CD4-positive, alpha-beta T cell treated with Interleukin-21 for 1 hour (primary cell): ENCODE measurements at regions not wholly inside any gene's neighbourhood (a gene's known extent, or its start where the extent isn't known, plus 50 kb on each side); places are given as distances from the start of the nearest gene placed in this dataset.
"Not testable (repeated sequence)": the region's sequence is repeated elsewhere in the genome, so short reads cannot be mapped to it uniquely, and the experiment has no call there.

Experiments used
- DNase-seq: peaks from one replicate; pipeline ENCODE4 v3.0.0-alpha.2; 2020

GRCh38 chr9:129453734-129454133, 167.2 kb downstream of the C9orf50 start:
- no peak for DNase-seq

GRCh38 chr9:129451669-129452068, 169.2 kb downstream of the C9orf50 start:
- DNase-seq = no peak

DNA sequence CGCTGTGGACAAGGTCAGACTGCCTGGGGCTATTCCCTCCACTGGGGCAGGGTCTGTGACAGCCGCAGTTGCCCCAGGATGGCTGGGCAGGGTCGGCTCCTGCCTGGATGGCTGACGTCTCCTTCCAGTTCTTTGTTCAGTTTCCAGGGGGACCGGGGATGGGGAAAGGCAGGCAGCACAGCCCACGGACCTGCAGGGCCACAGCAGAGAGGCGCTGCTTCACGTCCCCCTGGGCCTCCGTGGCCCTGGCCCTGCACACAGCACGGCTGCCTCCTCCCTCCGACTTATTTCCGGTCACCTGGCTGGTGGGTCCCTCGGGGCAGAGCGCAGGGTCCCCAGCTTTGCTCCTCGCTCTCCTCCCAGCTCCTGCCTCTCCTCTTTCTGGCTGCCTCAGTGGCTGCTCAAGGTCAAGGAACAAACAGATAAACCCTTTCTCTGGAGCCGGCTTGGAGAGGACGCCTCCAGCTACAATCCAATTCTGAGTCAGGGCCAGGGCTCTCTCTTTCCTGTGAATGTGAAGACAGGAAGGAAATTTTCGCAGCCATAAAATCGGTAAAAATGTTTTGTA, 169.7 kb downstream of the C9orf50 start:
- no peak for DNase-seq

- DNase-seq = no peak
Observed at GRCh38 chr9:129449066-129449465, 171.8 kb downstream of the C9orf50 start.

GRCh38 chr9:129446828-129447550, 173.9 kb downstream of the C9orf50 start:
- no peak for DNase-seq

DNA sequence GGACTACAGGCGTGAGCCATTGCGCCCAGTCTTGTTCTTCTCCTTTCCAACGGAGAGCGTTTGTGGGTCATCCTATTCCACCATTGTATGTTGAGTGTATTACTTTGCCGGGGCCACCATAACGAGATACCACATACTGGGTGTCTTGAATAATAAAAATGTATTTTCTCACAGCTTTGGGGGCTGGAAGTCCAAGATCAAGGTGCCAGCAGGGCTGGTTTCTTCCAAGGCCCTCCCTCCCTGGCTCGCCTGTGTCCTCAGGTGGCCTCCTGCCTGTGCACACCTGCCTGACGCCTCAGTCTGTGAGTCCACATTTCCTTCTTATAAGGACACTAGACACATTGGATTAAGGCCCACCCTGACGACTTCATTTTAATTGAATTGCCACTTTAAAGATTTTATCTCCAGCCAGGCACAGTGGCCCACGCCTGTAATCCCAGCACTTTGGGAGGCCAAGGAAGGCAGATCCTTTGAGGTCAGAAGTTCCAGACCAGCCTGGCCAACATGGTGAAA, 175.1 kb downstream of the C9orf50 start:
- DNase-seq = no peak

- DNase-seq = not testable (repeated sequence)
Observed at GRCh38 chr9:129443515-129444164, 177.3 kb downstream of the C9orf50 start.

DNA sequence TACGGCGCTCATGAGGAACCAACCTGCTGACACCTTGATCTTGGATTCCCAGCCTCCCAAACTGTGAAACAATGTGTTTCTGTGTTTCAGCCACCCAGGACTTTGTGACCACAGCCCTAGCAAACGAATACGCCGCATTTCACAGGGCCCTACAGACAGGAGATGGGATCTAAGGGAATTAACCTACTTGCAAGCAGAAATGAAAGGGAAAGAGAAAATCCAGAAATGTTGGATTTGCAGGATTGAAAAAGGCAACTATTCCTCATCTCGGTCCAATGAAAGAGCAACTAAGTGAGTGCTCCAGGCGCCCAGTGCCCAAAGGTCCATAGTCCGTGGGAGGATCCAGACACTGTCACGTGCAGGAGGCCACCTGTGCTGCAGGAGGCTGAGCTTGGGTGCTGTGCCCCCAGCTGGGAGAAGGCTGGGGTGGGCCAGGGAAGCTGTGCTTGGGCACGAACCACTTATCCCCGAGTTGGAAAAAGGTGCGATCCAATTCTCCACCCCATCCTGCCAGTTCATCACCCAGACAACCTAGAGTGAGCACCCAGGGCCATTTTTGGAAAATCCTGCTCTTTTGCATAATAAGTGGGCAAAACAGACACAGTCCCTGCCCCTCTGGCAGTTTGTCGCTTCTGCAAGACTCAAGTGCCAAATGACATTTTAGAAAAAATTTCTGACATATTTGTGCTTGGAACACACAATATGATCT, 177.9 kb downstream of the C9orf50 start:
- DNase-seq = no peak

- no peak for DNase-seq
Observed at GRCh38 chr9:129441852-129442251, 179.0 kb downstream of the C9orf50 start.

- DNase-seq = no peak
Observed at GRCh38 chr9:129440435-129441186, 180.3 kb downstream of the C9orf50 start.

- DNase-seq = no peak
Observed at GRCh38 chr9:129439242-129439641, 181.7 kb downstream of the C9orf50 start.

DNA sequence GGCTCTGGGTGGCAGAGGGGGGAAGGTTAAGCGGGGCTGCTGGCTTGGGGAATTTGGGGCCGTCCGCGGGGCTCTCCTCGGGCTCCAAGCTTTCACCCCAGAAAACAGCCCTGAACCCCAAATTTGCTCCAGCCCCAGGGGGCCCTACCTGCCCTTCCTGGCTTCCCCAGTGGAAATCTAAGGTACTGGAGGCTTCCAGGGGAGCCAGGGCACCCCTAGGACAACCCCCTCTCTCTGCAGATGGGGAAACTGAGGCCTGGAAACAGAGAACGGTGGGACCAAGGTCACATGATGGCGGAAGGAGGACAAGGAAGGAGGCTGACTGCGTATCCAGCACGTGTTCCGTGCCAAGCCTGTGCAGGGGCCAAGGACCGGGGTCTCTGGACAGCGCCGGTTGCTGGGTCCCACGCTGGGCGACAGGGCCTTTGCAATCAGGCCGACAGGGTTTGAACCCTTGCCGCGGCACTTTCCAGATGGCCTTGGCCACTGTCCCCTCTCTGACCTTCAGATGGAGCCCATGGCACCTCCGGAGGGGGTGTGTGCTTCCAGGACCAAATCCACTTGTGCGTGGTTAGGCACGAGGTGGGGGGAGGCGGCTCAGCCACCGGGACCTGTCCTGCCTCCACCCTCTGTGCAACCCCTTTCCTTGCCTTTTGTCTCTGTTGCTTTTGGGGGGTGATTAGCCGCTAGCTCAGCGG, 183.1 kb downstream of the C9orf50 start:
- no peak for DNase-seq

DNA sequence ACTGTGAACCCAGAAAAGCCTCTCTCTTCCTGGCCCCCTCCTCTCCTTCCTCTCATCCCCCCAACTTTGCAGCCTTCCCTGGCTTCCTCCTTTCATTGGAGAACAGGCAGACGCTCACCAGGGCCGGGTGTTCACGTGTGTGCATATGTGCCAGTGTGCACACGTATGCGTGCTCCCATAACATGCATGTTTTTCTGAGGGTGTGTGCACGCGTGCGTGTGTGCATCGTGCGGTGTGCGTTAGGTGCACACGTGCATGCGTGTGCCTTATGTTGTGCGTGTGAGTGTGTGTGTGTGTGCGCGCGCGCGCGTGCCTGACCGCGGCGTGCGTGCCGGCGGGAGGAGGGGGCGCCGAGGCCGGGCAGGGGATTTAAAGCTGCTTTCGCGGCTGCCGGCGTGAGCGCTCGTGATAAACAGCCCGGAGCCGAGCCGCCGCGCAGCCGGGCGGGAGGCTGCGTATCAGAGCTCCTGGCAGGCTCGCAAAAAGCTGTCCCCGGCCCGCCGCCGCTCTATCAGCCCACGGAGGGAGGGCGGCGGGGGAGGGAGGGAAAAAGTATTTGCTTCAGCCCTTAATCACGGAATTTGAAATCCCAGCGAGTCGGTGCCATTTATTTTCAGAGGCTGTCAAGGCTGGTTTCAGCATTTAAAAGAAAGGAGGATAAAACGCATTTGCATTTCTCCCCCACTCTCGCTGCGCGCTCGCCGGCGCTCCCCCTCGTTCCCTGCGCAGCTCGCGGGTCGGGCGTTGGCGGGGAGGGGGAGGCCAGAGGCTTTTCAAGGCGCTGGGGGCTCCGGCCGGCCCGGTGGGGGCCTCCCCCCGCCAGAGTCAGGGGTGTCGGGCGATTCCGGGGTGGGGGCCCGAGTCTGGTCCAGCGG, 183.9 kb downstream of the C9orf50 start:
- DNase-seq = peak; percentile 34

DNA sequence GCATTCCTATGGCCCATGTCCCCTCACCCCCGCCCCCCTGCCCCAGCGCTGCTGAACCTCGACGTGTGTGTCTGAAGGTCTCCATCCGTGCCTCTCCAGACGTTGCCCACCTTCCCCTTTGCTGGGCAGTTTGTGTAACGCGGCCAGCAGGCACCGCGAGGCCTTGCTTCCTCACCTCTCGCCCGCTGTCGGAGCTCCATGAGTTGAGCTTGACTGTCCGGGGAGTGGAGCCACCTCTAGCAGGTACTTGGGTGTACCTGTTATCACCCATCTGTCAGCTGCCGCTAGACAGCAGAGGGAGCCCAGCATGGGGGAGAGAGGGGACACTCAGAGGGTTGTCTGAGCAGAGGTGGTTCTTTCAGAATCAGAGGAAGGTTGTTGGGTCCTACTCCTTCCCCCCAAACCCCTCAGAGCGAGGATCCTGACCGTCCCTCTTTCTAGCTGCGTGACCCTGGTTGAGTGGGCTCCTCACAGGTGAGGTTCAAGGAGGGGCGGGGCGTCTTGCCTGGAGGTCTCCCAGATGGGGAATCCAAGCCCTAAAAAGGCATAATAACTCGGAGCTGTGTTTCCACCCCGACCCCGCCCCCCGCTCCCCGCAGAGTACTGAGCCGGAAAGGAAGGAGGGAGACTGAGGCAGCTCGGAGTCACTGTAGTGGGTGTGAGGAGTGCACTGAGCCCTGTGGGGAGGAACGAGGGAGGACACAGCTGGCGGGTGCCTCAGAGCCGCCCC, 184.7 kb downstream of the C9orf50 start:
- DNase-seq = no peak

DNA sequence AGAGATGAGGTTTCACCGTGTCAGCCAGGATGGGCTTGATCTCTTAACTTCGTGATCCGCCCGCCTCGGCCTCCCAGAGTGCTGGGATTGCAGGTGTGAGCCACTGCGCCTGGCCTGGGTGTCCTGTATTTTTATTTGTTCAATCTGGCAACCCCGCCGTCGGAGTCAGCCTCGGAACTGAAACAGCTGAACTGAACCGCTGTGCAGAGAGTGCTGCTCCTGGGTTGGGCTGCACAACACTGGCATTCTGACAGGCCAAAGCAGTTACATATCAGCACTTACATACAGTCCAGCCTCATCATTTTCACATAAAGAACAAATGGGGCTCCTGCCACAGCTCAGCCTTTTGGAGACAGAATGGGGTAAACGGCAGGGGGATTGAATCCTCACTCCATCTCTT, 185.6 kb downstream of the C9orf50 start:
- DNase-seq = no peak

- no peak for DNase-seq
Observed at GRCh38 chr9:129434187-129434586, 186.7 kb downstream of the C9orf50 start.

DNA sequence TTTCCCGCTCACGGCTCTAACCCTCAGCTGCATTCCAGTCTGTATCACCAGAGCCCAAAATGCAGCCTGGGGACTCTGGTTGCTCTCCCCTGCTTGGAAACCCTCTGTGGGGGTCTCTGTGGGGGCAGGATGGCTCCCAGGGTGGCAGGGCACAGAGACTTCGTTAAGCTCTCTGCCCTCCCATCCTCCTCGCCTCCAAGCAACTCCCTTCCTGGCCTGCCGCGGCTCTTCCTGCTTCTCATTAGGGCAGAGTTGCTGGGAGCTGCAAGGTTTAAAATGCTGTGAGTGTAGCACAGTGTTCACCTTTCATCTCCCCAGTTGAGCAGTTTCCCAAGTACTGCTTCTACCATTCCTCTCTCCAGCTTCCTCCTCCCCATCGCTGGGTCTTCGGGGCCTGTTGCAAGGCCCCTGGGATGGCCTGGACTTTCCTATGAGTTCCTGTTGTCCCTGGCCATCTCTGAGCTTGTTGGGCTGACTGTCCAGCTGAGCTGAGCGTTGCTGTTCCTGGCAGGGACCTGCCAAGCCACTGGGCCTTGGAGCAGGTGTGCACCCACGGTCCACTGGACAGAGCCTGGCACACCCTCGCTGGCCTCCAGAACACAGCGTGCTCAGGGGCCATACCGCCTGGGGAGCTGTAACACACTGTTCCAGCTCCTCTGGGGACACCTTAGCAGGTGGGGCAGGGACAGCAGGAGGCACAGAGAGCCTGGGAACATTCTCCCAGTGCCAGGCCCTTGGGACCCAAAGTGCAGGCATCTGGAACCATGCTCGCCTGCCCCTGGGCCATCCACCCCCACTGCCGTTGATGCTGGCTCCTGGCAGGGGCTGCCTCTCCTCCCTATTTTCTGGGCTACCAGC, 188.4 kb downstream of the C9orf50 start:
- DNase-seq = no peak

DNA sequence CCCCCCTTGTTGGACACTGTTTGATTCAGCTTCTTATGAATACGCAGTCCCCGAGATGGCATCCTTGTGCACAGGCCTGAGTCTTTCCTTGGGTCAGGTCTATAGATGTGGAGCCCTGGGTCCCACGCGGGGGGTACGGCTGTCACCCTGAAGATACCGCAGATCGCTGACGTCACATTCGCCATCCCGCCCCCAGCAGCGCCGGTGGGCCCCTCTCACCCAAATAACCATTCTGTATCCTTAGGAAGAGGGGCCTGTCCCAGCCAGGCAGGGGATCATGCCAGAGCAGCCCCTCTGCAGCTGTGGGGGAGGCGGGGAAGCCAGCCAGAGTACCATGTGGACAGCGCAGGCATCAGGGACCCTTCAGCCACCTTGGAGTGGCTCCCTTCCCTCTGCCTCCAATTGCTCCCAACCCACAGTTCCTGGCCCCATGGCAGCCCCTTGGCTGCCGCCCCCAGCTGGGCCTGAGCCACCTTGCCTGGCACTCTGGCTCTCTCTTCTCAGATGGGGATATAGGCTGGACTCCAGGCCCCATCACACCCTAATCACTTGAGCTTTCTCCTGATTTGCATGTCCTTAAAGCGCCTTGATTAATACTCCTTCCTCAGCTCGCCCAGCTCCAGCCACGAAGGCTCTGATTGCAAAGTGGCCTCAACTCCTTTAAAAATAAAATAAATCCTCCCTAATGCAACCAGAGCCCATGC, 189.8 kb downstream of the C9orf50 start:
- DNase-seq = no peak
